Heart right ventricle (tissue), 16 donors: ENCODE measurements at regions not wholly inside any gene's neighbourhood (a gene's known extent, or its start where the extent isn't known, plus 50 kb on each side); places are given as distances from the start of the nearest gene placed in this dataset.
A peak's percentile ranks its signal among the peaks of the same experiment; 100 is the strongest.

Source experiments
- ATAC-seq, 8 donors: fragments of 200-7000 bp; cut with Tn5 transposase; one replicate each; pipeline ENCODE4 v1.9.1; 2020; ENCODE audit warnings: mild to moderate bottlenecking in 8 of 8, moderate library complexity in 8 of 8, moderate number of reproducible peaks in 1 of 8
- DNase-seq, 2 donors: peaks; one replicate each; pipeline ENCODE4 v3.0.0-alpha.2; 2020
- H3K27ac ChIP-seq, 10 donors: fragments of 200-600 bp; sonication (generic) in 2 of 10; one replicate each; pipeline versions ENCODE4 v1.5.0 to v1.8.0; 2020 to 2022; ENCODE audit warnings: mild to moderate bottlenecking in 3 of 10
- H3K27me3 ChIP-seq, 7 donors: fragments of 200-600 bp; one replicate each; pipeline ENCODE4 v1.8.0; 2021 to 2022; ENCODE audit warnings: mild to moderate bottlenecking in 2 of 7
- H3K36me3 ChIP-seq, 9 donors: fragments of 200-600 bp; sonication (generic) in 1 of 9; one replicate each; pipeline versions ENCODE4 v1.5.0 to v1.8.0; 2020 to 2022; ENCODE audit warnings: mild to moderate bottlenecking in 2 of 9
- H3K4me1 ChIP-seq, 9 donors: fragments of 200-600 bp; sonication (generic) in 1 of 9; one replicate each; pipeline versions ENCODE4 v1.5.0 to v1.8.0; 2020 to 2022; ENCODE audit warnings: mild to moderate bottlenecking in 4 of 9
- H3K4me3 ChIP-seq, 10 donors: fragments of 200-600 bp; sonication (generic) in 2 of 10; one replicate each; pipeline versions ENCODE4 v1.5.0 to v1.8.0; 2020 to 2022; ENCODE audit warnings: mild to moderate bottlenecking in 7 of 10, moderate library complexity in 2 of 10
- H3K9me3 ChIP-seq, 11 donors: fragments of 200-600 bp in 10 of 11; sonication (generic) in 2 of 11; one replicate each; pipeline versions ENCODE4 v1.5.0 to v1.8.0; 2013 to 2022; ENCODE audit warnings: mild to moderate bottlenecking in 2 of 11, control low read depth in 1 of 11, moderate library complexity in 1 of 11
- CTCF ChIP-seq, 9 donors: fragments of 200-600 bp; sonication (generic) in 2 of 9; IDR thresholded peaks; one replicate each; pipeline versions ENCODE4 v1.5.0 to v1.8.0; 2021 to 2022; ENCODE audit warnings: antibody characterized with exemption in 9 of 9, mild to moderate bottlenecking in 5 of 9, moderate library complexity in 1 of 9
- WGBS, 2 donors: extraction: QIAGEN DNeasy Blood & Tissue Kit; methylation state at CpG; one replicate each; pipeline ENCODE4 v1.1.7; 2013; ENCODE audit warnings: inconsistent platforms in 1 of 2; 5-methylcytosine and 5-hydroxymethylcytosine counted together
- intact Hi-C, 10 donors: fragments of 100-400 bp; cut with DNase I; formaldehyde crosslinking; loops; one replicate each; pipeline versions ENCODE4 v1.11.1 to v1.14.2; 2022
- donor health status: Arrhythmogenic right ventricular cardiomyopathy.
- donor health status: ischemic (EF 13 %, LVEDD 7.1; RV severe dilation, severe dysfunction).
- donor health status: healthy with polysubstance abuse.
- donor health status: DM: no; HTN: yes; CAD: no.
- donor health status: DM: no; HTN: no; CAD: no.
- donor health status: ischemic (EF 25% LVEDD 6.9; RV normal size, moderate dysfunction).
- donor health status: ischemic (EF 25% LVEDD 5.7; RV mildly dilated, moderate dysfunction).
- donor health status: healthy.
- donor health status: DM: yes; HTN: yes; CAD: no.
- donor health status: Ischemic cardiomyopathy.
- donor health status: ischemic (EF 35%, LVEDD 5.7; RV mildly dilated, moderate dysfunction).
- donor health status: nonischemic (EF 11% LVEDD 7.7; RV severe dilation, severe dysfunction).
- donor health status: DM: yes; HTN: yes; CAD: no.
- donor health status: PGD.
- donor health status: ischemic (EF 29% LVEDD 5.4; RV normal size, mild dysfunction).
- donor health status: nonischemic (EF 23%, LVEDD 6.1; RV moderate dilation, normal function).

- 58 to 72% methylated on average over 21 of the region's 21 CpGs for WGBS, 2 donors
- intact Hi-C loops: no loop called here
- ATAC-seq: peak in 4 of 8 donors; percentile 28 to 44 (median 36)
Measured at GRCh38 chr2:3076848-3077642, 300.6 kb downstream of the EIPR1 start.

GRCh38 chr2:3075991-3076340, 301.7 kb downstream of the EIPR1 start:
- ATAC-seq (no peak), DNase-seq (no peak)
- H3K36me3 ChIP-seq: no peaks in the 10 kb centered on the region
- intact Hi-C loops: no loop called here
- H3K27me3 ChIP-seq: peaks cover 0 to 24% (median 0%) of the 10 kb centered on the region in 7 donors
- H3K9me3 ChIP-seq: no peaks in the 10 kb centered on the region
- H3K4me1 ChIP-seq: peaks cover 0 to 10% (median 0%) of the 10 kb centered on the region in 9 donors
- no peak for TF ChIP-seq CTCF (IDR thresholded peaks at IDR 0.05)
- no peak overlapping the region for H3K4me3 ChIP-seq
- 87 to 90% methylated on average over 4 of the region's 4 CpGs for WGBS, 2 donors
- no peak overlapping the region for H3K27ac ChIP-seq

More at GRCh38 chr2:3076848-3077642, 300.6 kb downstream of the EIPR1 start:
- Histone ChIP-seq H3K27ac (peak overlapping the region in 1 of 10 donors; percentile 29), H3K4me1 (peaks cover 0 to 10% (median 0%) of the 10 kb centered on the region in 9 donors), H3K27me3 (peaks cover 0 to 24% (median 0%) of the 10 kb centered on the region in 7 donors), H3K9me3 (no peaks in the 10 kb centered on the region), H3K36me3 (no peaks in the 10 kb centered on the region), H3K4me3 (no peak overlapping the region)
- no peak for DNase-seq
- TF ChIP-seq CTCF (IDR thresholded peaks at IDR 0.05): no peak

GRCh38 chr2:3075316-3075990, 302.2 kb downstream of the EIPR1 start:
- 86 to 87% methylated on average over 11 of the region's 11 CpGs for WGBS, 2 donors
- H3K27me3 ChIP-seq: peaks cover 0 to 22% (median 0%) of the 10 kb centered on the region in 7 donors
- H3K4me1 ChIP-seq: peaks cover 0 to 10% (median 0%) of the 10 kb centered on the region in 9 donors
- intact Hi-C loops: no loop called here
- no peaks in the 10 kb centered on the region for H3K9me3 ChIP-seq
- no peak overlapping the region for H3K27ac ChIP-seq
- TF ChIP-seq CTCF (IDR thresholded peaks at IDR 0.05): no peak
- no peak for DNase-seq
- H3K36me3 ChIP-seq: no peaks in the 10 kb centered on the region
- no peak overlapping the region for H3K4me3 ChIP-seq
- ATAC-seq: no peak

- Histone ChIP-seq H3K27me3 (peaks cover 0 to 21% (median 0%) of the 10 kb centered on the region in 7 donors), H3K36me3 (no peaks in the 10 kb centered on the region), H3K9me3 (no peaks in the 10 kb centered on the region), H3K27ac (no peak overlapping the region), H3K4me3 (no peak overlapping the region), H3K4me1 (peaks cover 0 to 10% (median 0%) of the 10 kb centered on the region in 9 donors)
- WGBS, 2 donors: 83 to 85% methylated on average over 14 of the region's 14 CpGs
- DNase-seq (no peak), ATAC-seq (no peak)
- intact Hi-C loops: no loop called here
- TF ChIP-seq CTCF (IDR thresholded peaks at IDR 0.05): no peak
Measured at GRCh38 chr2:3073704-3074103, 303.9 kb downstream of the EIPR1 start.
